ENCODE measurements at regions not wholly inside any gene's neighbourhood (a gene's known extent, or its start where the extent isn't known, plus 50 kb on each side); places are given as distances from the start of the nearest gene placed in this dataset.

DNA sequence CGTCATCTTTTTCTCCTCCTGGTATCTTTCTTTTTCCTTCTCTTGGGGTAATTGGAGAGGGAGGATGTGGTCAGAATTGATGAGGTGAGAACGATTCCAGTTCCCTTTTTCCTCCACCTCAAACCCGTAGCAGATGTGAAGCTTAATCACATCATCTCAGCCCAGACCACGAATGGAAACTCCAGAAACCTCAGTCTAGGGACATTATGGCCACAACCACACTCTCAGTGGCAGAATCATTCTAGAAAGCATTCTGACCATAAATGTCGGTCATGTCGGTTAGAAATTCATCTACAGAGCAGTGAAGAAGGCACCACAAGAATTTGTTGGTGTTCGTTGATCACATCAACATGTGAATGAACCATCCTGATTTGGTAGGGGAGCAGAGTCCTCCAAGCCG is 78.7 kb downstream of the GATA3 start:
- no peaks in the 10 kb centered on the region for H4K20me1 ChIP-seq (ENCODE audit: insufficient read depth, low read length)
- H3K79me2 ChIP-seq (ENCODE audit: insufficient read depth, low read length): no peaks in the 10 kb centered on the region
- Mint-ChIP-seq H3K4me3 (ENCODE audit: unreplicated experiment) (no peak overlapping the region), H3K36me3 (ENCODE audit: low read depth, unreplicated experiment) (no peaks in the 10 kb centered on the region), H3K9me3 (ENCODE audit: unreplicated experiment) (no peaks in the 10 kb centered on the region), H3K4me1 (ENCODE audit: low read depth, unreplicated experiment) (peaks cover 14% of the 10 kb centered on the region), H3K27ac (ENCODE audit: unreplicated experiment) (no peak overlapping the region), H3K27me3 (ENCODE audit: low read depth, unreplicated experiment) (peaks cover 7% of the 10 kb centered on the region)
- TF ChIP-seq EZH2 (IDR thresholded peaks at IDR 0.05; ENCODE audit: insufficient read depth, low read length): no peak
- TF ChIP-seq, protein P1, sequence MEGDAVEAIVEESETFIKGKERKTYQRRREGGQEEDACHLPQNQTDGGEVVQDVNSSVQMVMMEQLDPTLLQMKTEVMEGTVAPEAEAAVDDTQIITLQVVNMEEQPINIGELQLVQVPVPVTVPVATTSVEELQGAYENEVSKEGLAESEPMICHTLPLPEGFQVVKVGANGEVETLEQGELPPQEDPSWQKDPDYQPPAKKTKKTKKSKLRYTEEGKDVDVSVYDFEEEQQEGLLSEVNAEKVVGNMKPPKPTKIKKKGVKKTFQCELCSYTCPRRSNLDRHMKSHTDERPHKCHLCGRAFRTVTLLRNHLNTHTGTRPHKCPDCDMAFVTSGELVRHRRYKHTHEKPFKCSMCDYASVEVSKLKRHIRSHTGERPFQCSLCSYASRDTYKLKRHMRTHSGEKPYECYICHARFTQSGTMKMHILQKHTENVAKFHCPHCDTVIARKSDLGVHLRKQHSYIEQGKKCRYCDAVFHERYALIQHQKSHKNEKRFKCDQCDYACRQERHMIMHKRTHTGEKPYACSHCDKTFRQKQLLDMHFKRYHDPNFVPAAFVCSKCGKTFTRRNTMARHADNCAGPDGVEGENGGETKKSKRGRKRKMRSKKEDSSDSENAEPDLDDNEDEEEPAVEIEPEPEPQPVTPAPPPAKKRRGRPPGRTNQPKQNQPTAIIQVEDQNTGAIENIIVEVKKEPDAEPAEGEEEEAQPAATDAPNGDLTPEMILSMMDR (IDR thresholded peaks at IDR 0.05; ENCODE audit: insufficient read depth, low read depth, low read length): no peak
- H3K4me2 ChIP-seq (ENCODE audit: low read length): no peak overlapping the region
- no peak overlapping the region for H3K9ac ChIP-seq (ENCODE audit: low read length)
- no peak overlapping the region for H3K4me3 ChIP-seq (ENCODE audit: insufficient read depth, low read depth, low read length)
- H2AFZ ChIP-seq (ENCODE audit: low read depth, low read length): no peak overlapping the region
- H3K36me3 ChIP-seq (ENCODE audit: insufficient read depth, low read length): no peaks in the 10 kb centered on the region
- H3K9me3 ChIP-seq (ENCODE audit: insufficient read depth, low read depth, low read length): no peaks in the 10 kb centered on the region
- H3K27me3 ChIP-seq (ENCODE audit: insufficient read depth, low read length): no peaks in the 10 kb centered on the region
- DNase-seq (ENCODE audit: low read depth) (peak; percentile 49), FAIRE-seq (no peak)
- H3K4me1 ChIP-seq (ENCODE audit: insufficient read depth, low read length): peaks cover 9% of the 10 kb centered on the region
- no peak overlapping the region for H3K27ac ChIP-seq (ENCODE audit: low read depth, low read length)

- H3K4me3 Mint-ChIP-seq (ENCODE audit: unreplicated experiment): no peak overlapping the region
- H3K36me3 Mint-ChIP-seq (ENCODE audit: low read depth, unreplicated experiment): no peaks in the 10 kb centered on the region
- H3K9me3 ChIP-seq (ENCODE audit: insufficient read depth, low read depth, low read length): no peaks in the 10 kb centered on the region
- H3K27me3 Mint-ChIP-seq (ENCODE audit: low read depth, unreplicated experiment): peaks cover 3% of the 10 kb centered on the region
- H3K27me3 ChIP-seq (ENCODE audit: insufficient read depth, low read length): no peaks in the 10 kb centered on the region
- no peak overlapping the region for H3K27ac Mint-ChIP-seq (ENCODE audit: unreplicated experiment)
- no peak for FAIRE-seq
- no peak for TF ChIP-seq EZH2 (IDR thresholded peaks at IDR 0.05; ENCODE audit: insufficient read depth, low read length)
- DNase-seq (ENCODE audit: low read depth): no peak
- H3K4me1 Mint-ChIP-seq (ENCODE audit: low read depth, unreplicated experiment): peaks cover 6% of the 10 kb centered on the region
- no peak overlapping the region for H3K4me2 ChIP-seq (ENCODE audit: low read length)
- no peaks in the 10 kb centered on the region for H3K9me3 Mint-ChIP-seq (ENCODE audit: unreplicated experiment)
- H3K4me1 ChIP-seq (ENCODE audit: insufficient read depth, low read length): peaks cover 7% of the 10 kb centered on the region
- no peaks in the 10 kb centered on the region for H3K79me2 ChIP-seq (ENCODE audit: insufficient read depth, low read length)
- no peak overlapping the region for H2AFZ ChIP-seq (ENCODE audit: low read depth, low read length)
- H3K27ac ChIP-seq (ENCODE audit: low read depth, low read length): no peak overlapping the region
- H3K36me3 ChIP-seq (ENCODE audit: insufficient read depth, low read length): no peaks in the 10 kb centered on the region
- no peaks in the 10 kb centered on the region for H4K20me1 ChIP-seq (ENCODE audit: insufficient read depth, low read length)
- H3K9ac ChIP-seq (ENCODE audit: low read length): no peak overlapping the region
- no peak overlapping the region for H3K4me3 ChIP-seq (ENCODE audit: insufficient read depth, low read depth, low read length)
These were observed 82.2 kb downstream of the GATA3 start for GRCh38 chr10:8136736-8137135.

DNA sequence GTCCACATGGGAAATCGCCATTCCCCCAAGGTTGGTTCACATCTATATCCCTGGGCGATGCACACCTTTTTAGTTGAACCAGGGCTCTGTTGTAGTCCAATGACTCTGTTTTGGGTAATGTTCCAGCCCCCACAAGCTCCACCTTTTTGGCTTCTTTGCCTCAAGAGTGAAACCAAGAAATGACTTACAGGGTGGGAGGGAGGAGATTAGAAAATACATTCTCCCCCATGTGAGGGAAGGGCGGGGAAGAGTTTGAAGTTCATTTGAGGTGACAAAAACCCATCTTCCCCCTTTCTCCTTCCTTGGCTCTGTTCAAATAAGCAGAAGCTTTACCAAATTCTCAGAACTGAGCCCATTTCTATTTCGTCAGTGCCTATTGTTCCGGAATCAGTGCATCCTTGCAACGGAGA is 82.8 kb downstream of the GATA3 start:
- no peak overlapping the region for H3K4me3 ChIP-seq (ENCODE audit: insufficient read depth, low read depth, low read length)
- Mint-ChIP-seq H3K27me3 (ENCODE audit: low read depth, unreplicated experiment) (peaks cover 3% of the 10 kb centered on the region), H3K9me3 (ENCODE audit: unreplicated experiment) (no peaks in the 10 kb centered on the region), H3K36me3 (ENCODE audit: low read depth, unreplicated experiment) (no peaks in the 10 kb centered on the region), H3K27ac (ENCODE audit: unreplicated experiment) (no peak overlapping the region), H3K4me3 (ENCODE audit: unreplicated experiment) (no peak overlapping the region), H3K4me1 (ENCODE audit: low read depth, unreplicated experiment) (peaks cover 5% of the 10 kb centered on the region)
- H3K4me2 ChIP-seq (ENCODE audit: low read length): no peak overlapping the region
- H3K79me2 ChIP-seq (ENCODE audit: insufficient read depth, low read length): no peaks in the 10 kb centered on the region
- no peaks in the 10 kb centered on the region for H4K20me1 ChIP-seq (ENCODE audit: insufficient read depth, low read length)
- H3K9me3 ChIP-seq (ENCODE audit: insufficient read depth, low read depth, low read length): no peaks in the 10 kb centered on the region
- H3K36me3 ChIP-seq (ENCODE audit: insufficient read depth, low read length): no peaks in the 10 kb centered on the region
- no peak overlapping the region for H3K9ac ChIP-seq (ENCODE audit: low read length)
- FAIRE-seq: no peak
- H3K27me3 ChIP-seq (ENCODE audit: insufficient read depth, low read length): no peaks in the 10 kb centered on the region
- H2AFZ ChIP-seq (ENCODE audit: low read depth, low read length): no peak overlapping the region
- DNase-seq (ENCODE audit: low read depth): no peak
- no peak for TF ChIP-seq EZH2 (IDR thresholded peaks at IDR 0.05; ENCODE audit: insufficient read depth, low read length)
- TF ChIP-seq, protein P1 (IDR thresholded peaks at IDR 0.05; ENCODE audit: insufficient read depth, low read depth, low read length): no peak
- H3K4me1 ChIP-seq (ENCODE audit: insufficient read depth, low read length): peaks cover 5% of the 10 kb centered on the region
- no peak overlapping the region for H3K27ac ChIP-seq (ENCODE audit: low read depth, low read length)
